WTC11 (cell line): ENCODE measurements at regions not wholly inside any gene's neighbourhood (a gene's known extent, or its start where the extent isn't known, plus 50 kb on each side); places are given as distances from the start of the nearest gene placed in this dataset.

ENCODE experiments used
- ATAC-seq: fragments of 200-7000 bp; cut with Tn5 transposase; 2 replicates; pipeline ENCODE4 v1.10.0; 2021; ENCODE audit warnings: mild to moderate bottlenecking, moderate library complexity
- CTCF ChIA-PET: fragments of 300-600 bp; sonication (Branson Sonifier 250); formaldehyde crosslinking; loops from one replicate; lab custom pipeline; 2021; ENCODE audit warnings: antibody characterized with exemption; lab: Charles Lee
- POLR2A ChIA-PET: fragments of 350-600 bp; sonication (Branson Sonifier 250); formaldehyde crosslinking; loops from one replicate; lab custom pipeline; 2021; ENCODE audit warnings: antibody characterized with exemption; lab: Charles Lee
- DNase-seq: peaks from one replicate; pipeline ENCODE4 v3.0.0; 2021; ENCODE audit warnings: low spot score
- H3K27ac Mint-ChIP-seq: 2 replicates; pipeline ENCODE4 v1.8.0; 2021; ENCODE audit warnings: mixed read lengths
- H3K27me3 Mint-ChIP-seq: 2 replicates; pipeline ENCODE4 v1.8.0; 2021; ENCODE audit warnings: low read depth, mild to moderate bottlenecking, moderate library complexity, mixed read lengths
- H3K36me3 Mint-ChIP-seq: 2 replicates; pipeline ENCODE4 v1.8.0; 2021; ENCODE audit warnings: mixed read lengths
- H3K4me1 Mint-ChIP-seq: 2 replicates; pipeline ENCODE4 v1.8.0; 2022; ENCODE audit warnings: mixed read lengths
- H3K4me3 Mint-ChIP-seq: 2 replicates; pipeline ENCODE4 v1.8.0; 2021; ENCODE audit warnings: mild to moderate bottlenecking, moderate library complexity, mixed read lengths
- H3K9me3 Mint-ChIP-seq: 2 replicates; pipeline ENCODE4 v1.8.0; 2021; ENCODE audit warnings: mixed read lengths
- ATF2 ChIP-seq: sonication (generic); formaldehyde crosslinking; IDR thresholded peaks from 2 replicates; pipeline ENCODE4 v1.8.1; 2022; ENCODE audit warnings: low read depth, missing genetic modification reagents, borderline replicate concordance
- CREB1 ChIP-seq: sonication (generic); formaldehyde crosslinking; IDR thresholded peaks from 2 replicates; pipeline ENCODE4 v1.8.0; 2023; ENCODE audit warnings: mild to moderate bottlenecking, missing genetic modification reagents
- ERG ChIP-seq: fragments of 250-450 bp; sonication (Bioruptor Pico); IDR thresholded peaks from 2 replicates; pipeline ENCODE4 v1.8.0; 2021; ENCODE audit warnings: mild to moderate bottlenecking
- GRHL2 ChIP-seq: fragments of 250-450 bp; sonication (Bioruptor Pico); IDR thresholded peaks from 2 replicates; pipeline ENCODE4 v1.8.0; 2022; ENCODE audit warnings: mild to moderate bottlenecking, moderate library complexity; ENCODE audit not compliant: insufficient replicate concordance, severe bottlenecking
- IRF2 ChIP-seq: sonication (generic); formaldehyde crosslinking; IDR thresholded peaks from 2 replicates; pipeline ENCODE4 v1.8.0; 2022; ENCODE audit warnings: low read depth, missing genetic modification reagents, borderline replicate concordance
- JUN ChIP-seq: sonication (generic); formaldehyde crosslinking; IDR thresholded peaks from 2 replicates; pipeline ENCODE4 v1.8.0; 2023; ENCODE audit warnings: mild to moderate bottlenecking, missing genetic modification reagents
- PRDM15 ChIP-seq: sonication (generic); formaldehyde crosslinking; IDR thresholded peaks from 2 replicates; pipeline ENCODE4 v1.8.0; 2022; ENCODE audit warnings: missing genetic modification reagents
- RORB ChIP-seq: fragments of 250-450 bp; sonication (Bioruptor Pico); IDR thresholded peaks from 2 replicates; pipeline ENCODE4 v1.9.0; 2021; ENCODE audit warnings: mild to moderate bottlenecking
- STAT6 ChIP-seq: sonication (generic); formaldehyde crosslinking; conservative IDR thresholded peaks from 2 replicates; pipeline ENCODE4 v1.8.1; 2023; ENCODE audit warnings: mild to moderate bottlenecking, low read depth, missing genetic modification reagents, moderate library complexity
- TEAD1 ChIP-seq: sonication (generic); formaldehyde crosslinking; IDR thresholded peaks from 2 replicates; pipeline ENCODE4 v1.8.0; 2022; ENCODE audit warnings: mild to moderate bottlenecking, missing genetic modification reagents
- ZNF317 ChIP-seq: sonication (generic); formaldehyde crosslinking; IDR thresholded peaks from 2 replicates; pipeline ENCODE4 v1.8.1; 2023; ENCODE audit warnings: low read depth, mild to moderate bottlenecking, moderate library complexity, missing genetic modification reagents, borderline replicate concordance
- ZNF396 ChIP-seq: fragments of 250-450 bp; sonication (Bioruptor Pico); IDR thresholded peaks from 2 replicates; pipeline ENCODE4 v1.8.0; 2021; ENCODE audit warnings: mild to moderate bottlenecking, moderate library complexity, borderline replicate concordance
- ZSCAN18 ChIP-seq: fragments of 250-450 bp; sonication (Bioruptor Pico); IDR thresholded peaks from 2 replicates; pipeline ENCODE4 v2.1.2; 2022; ENCODE audit warnings: mild to moderate bottlenecking, moderate library complexity
- TF ChIP-seq, protein P1 (sequence below): sonication (generic); formaldehyde crosslinking; IDR thresholded peaks from 2 replicates; pipeline ENCODE4 v1.8.0; 2023; ENCODE audit warnings: missing genetic modification reagents, mild to moderate bottlenecking, borderline replicate concordance
- TF ChIP-seq, protein P2 (sequence below): sonication (generic); formaldehyde crosslinking; IDR thresholded peaks from 2 replicates; pipeline ENCODE4 v1.8.1; 2022; ENCODE audit warnings: mild to moderate bottlenecking, missing genetic modification reagents, moderate library complexity, borderline replicate concordance
- TF ChIP-seq, protein P3 (sequence below): sonication (generic); formaldehyde crosslinking; IDR thresholded peaks from 2 replicates; pipeline ENCODE4 v1.8.0; 2023; ENCODE audit warnings: mild to moderate bottlenecking, missing genetic modification reagents

DNA sequence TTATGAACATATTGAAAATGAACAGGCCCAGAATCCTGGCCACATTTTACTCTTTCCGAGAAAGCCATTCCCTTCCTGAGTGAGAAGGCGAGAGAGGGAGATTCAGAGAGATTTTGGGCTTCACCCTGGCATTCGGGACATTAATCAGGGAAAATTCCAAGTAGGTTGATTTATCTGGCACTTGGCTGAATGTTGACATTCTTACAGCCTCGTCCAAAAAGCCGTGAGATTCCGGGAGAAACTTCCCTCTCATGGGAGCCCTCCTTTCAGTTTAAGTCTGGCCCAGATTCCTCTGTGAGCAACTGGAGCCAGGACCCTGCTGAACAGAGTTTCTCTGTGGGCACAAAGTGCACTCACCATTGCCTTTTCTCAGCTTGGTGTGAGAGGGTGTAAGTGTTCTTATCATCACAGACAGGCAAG, 129.2 kb upstream of the PEG3 start (continued):
- TF ChIP-seq CREB1 (CRISPR knock-in tag) (no peak), TEAD1 (CRISPR knock-in tag) (no peak), GRHL2 (no peak), PRDM15 (CRISPR knock-in tag) (no peak), STAT6 (CRISPR knock-in tag) (no peak), ZNF317 (CRISPR knock-in tag) (no peak), ATF2 (CRISPR knock-in tag) (no peak), RORB (CRISPR knock-in tag) (no peak)
- TF ChIP-seq, protein P1, sequence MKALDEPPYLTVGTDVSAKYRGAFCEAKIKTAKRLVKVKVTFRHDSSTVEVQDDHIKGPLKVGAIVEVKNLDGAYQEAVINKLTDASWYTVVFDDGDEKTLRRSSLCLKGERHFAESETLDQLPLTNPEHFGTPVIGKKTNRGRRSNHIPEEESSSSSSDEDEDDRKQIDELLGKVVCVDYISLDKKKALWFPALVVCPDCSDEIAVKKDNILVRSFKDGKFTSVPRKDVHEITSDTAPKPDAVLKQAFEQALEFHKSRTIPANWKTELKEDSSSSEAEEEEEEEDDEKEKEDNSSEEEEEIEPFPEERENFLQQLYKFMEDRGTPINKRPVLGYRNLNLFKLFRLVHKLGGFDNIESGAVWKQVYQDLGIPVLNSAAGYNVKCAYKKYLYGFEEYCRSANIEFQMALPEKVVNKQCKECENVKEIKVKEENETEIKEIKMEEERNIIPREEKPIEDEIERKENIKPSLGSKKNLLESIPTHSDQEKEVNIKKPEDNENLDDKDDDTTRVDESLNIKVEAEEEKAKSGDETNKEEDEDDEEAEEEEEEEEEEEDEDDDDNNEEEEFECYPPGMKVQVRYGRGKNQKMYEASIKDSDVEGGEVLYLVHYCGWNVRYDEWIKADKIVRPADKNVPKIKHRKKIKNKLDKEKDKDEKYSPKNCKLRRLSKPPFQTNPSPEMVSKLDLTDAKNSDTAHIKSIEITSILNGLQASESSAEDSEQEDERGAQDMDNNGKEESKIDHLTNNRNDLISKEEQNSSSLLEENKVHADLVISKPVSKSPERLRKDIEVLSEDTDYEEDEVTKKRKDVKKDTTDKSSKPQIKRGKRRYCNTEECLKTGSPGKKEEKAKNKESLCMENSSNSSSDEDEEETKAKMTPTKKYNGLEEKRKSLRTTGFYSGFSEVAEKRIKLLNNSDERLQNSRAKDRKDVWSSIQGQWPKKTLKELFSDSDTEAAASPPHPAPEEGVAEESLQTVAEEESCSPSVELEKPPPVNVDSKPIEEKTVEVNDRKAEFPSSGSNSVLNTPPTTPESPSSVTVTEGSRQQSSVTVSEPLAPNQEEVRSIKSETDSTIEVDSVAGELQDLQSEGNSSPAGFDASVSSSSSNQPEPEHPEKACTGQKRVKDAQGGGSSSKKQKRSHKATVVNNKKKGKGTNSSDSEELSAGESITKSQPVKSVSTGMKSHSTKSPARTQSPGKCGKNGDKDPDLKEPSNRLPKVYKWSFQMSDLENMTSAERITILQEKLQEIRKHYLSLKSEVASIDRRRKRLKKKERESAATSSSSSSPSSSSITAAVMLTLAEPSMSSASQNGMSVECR (CRISPR knock-in tag): no peak
- TF ChIP-seq, protein P2, sequence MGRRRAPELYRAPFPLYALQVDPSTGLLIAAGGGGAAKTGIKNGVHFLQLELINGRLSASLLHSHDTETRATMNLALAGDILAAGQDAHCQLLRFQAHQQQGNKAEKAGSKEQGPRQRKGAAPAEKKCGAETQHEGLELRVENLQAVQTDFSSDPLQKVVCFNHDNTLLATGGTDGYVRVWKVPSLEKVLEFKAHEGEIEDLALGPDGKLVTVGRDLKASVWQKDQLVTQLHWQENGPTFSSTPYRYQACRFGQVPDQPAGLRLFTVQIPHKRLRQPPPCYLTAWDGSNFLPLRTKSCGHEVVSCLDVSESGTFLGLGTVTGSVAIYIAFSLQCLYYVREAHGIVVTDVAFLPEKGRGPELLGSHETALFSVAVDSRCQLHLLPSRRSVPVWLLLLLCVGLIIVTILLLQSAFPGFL (CRISPR knock-in tag): no peak
- TF ChIP-seq, all 79 proteins: peak for 0

DNA sequence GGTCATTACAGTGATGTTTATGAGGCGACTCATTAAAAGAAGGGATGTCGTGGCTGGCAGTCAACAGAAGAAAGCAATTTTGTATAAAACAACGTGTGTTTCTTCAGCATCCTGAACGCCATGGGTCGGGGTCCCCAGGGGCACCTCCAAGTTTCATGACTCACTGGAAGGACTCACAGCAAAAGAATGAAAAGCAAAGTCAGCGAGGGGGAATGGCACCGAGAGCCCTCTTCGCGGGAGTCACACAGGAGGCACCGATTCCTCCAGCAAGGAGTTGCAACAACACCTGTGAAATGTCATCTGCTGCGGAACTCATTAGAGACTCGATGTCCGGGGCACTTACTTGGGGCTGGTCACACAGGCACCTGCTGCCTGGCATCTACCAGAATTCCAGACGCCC, 130.7 kb upstream of the PEG3 start:
- Mint-ChIP-seq H3K36me3 (peaks cover 66% of the 10 kb centered on the region), H3K4me1 (no peaks in the 10 kb centered on the region), H3K27me3 (peaks cover 3% of the 10 kb centered on the region; the same call in 1 of the 2 replicates), H3K9me3 (peaks cover 69% of the 10 kb centered on the region), H3K27ac (no peak overlapping the region), H3K4me3 (no peak overlapping the region)
- POLR2A ChIA-PET: no interaction called here
- ATAC-seq (no peak), DNase-seq (no peak)
- CTCF ChIA-PET: no interaction called here
- TF ChIP-seq, protein P3, sequence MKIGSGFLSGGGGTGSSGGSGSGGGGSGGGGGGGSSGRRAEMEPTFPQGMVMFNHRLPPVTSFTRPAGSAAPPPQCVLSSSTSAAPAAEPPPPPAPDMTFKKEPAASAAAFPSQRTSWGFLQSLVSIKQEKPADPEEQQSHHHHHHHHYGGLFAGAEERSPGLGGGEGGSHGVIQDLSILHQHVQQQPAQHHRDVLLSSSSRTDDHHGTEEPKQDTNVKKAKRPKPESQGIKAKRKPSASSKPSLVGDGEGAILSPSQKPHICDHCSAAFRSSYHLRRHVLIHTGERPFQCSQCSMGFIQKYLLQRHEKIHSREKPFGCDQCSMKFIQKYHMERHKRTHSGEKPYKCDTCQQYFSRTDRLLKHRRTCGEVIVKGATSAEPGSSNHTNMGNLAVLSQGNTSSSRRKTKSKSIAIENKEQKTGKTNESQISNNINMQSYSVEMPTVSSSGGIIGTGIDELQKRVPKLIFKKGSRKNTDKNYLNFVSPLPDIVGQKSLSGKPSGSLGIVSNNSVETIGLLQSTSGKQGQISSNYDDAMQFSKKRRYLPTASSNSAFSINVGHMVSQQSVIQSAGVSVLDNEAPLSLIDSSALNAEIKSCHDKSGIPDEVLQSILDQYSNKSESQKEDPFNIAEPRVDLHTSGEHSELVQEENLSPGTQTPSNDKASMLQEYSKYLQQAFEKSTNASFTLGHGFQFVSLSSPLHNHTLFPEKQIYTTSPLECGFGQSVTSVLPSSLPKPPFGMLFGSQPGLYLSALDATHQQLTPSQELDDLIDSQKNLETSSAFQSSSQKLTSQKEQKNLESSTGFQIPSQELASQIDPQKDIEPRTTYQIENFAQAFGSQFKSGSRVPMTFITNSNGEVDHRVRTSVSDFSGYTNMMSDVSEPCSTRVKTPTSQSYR (CRISPR knock-in tag): no peak
- TF ChIP-seq IRF2 (CRISPR knock-in tag) (no peak), JUN (CRISPR knock-in tag) (no peak), ERG (CRISPR knock-in tag) (no peak), ZSCAN18 (no peak), CREB1 (CRISPR knock-in tag) (no peak), ZNF396 (CRISPR knock-in tag) (no peak)
